Liver (tissue), 8 donors: ENCODE measurements at regions not wholly inside any gene's neighbourhood (a gene's known extent, or its start where the extent isn't known, plus 50 kb on each side); places are given as distances from the start of the nearest gene placed in this dataset.

Experiments
- DNase-seq: peaks from one replicate; pipeline ENCODE4 v3.0.0-alpha.2; 2017; ENCODE audit warnings: low spot score
- H3K27ac ChIP-seq, 2 donors: one replicate each; pipeline ENCODE4 v1.7.0; 2013; ENCODE audit warnings: inconsistent platforms in 2 of 2, low read length in 2 of 2, control low read depth in 1 of 2, low read depth in 1 of 2, mild to moderate bottlenecking in 1 of 2
- H3K27me3 ChIP-seq, 4 donors: one replicate each; pipeline versions ENCODE4 v1.6.1 to v1.7.0; 2013; ENCODE audit warnings: low read length in 3 of 4, inconsistent platforms in 1 of 4, mild to moderate bottlenecking in 1 of 4, moderate library complexity in 1 of 4; ENCODE audit not compliant: control insufficient read depth in 4 of 4, insufficient read depth in 4 of 4
- H3K36me3 ChIP-seq, 4 donors: one replicate each; pipeline versions ENCODE4 v1.6.1 to v1.7.0; 2013; ENCODE audit warnings: low read length in 3 of 4, mild to moderate bottlenecking in 3 of 4, low read depth in 1 of 4, moderate library complexity in 1 of 4; ENCODE audit not compliant: control insufficient read depth in 4 of 4, insufficient read depth in 3 of 4
- H3K4me1 ChIP-seq, 4 donors: one replicate each; pipeline versions ENCODE4 v1.6.1 to v1.7.0; 2013; ENCODE audit warnings: low read length in 3 of 4, mild to moderate bottlenecking in 3 of 4, moderate library complexity in 1 of 4; ENCODE audit not compliant: control insufficient read depth in 4 of 4, insufficient read depth in 4 of 4
- H3K4me3 ChIP-seq, 3 donors: one replicate each; pipeline versions ENCODE4 v1.6.1 to v1.7.0; 2013; ENCODE audit warnings: low read length in 3 of 3, control low read depth in 1 of 3, low read depth in 1 of 3, mild to moderate bottlenecking in 1 of 3
- H3K9ac ChIP-seq, 2 donors: one replicate each; pipeline ENCODE4 v1.7.0; 2013; ENCODE audit warnings: low read length in 2 of 2, mild to moderate bottlenecking in 2 of 2, moderate library complexity in 2 of 2, control low read depth in 1 of 2, low read depth in 1 of 2
- H3K9me3 ChIP-seq, 4 donors: one replicate each; pipeline versions ENCODE4 v1.6.1 to v1.7.0; 2013; ENCODE audit warnings: low read length in 3 of 4; ENCODE audit not compliant: control insufficient read depth in 4 of 4
- CTCF ChIP-seq: fragments of 150-350 bp; IDR thresholded peaks from 2 replicates; pipeline ENCODE4 v1.5.1; 2017; ENCODE audit warnings: improper control_type of control experiment, low read depth, low read length; ENCODE audit not compliant: missing input control
- EGR1 ChIP-seq, 2 donors: IDR thresholded peaks; 2 replicates each; pipeline ENCODE4 v1.6.1; 2016 to 2018; ENCODE audit warnings: antibody characterized with exemption in 2 of 2, low read depth in 2 of 2
- FOXA2 ChIP-seq: IDR thresholded peaks from 2 replicates; pipeline ENCODE4 v1.6.1; 2016; ENCODE audit warnings: antibody characterized with exemption
- GABPA ChIP-seq, 2 donors: IDR thresholded peaks in 1 of 2; conservative IDR thresholded peaks in 1 of 2; 2 replicates each; pipeline ENCODE4 v1.6.1; 2016; ENCODE audit warnings: antibody characterized with exemption in 2 of 2, mild to moderate bottlenecking in 1 of 2, moderate library complexity in 1 of 2
- HNF4G ChIP-seq: IDR thresholded peaks from 2 replicates; pipeline ENCODE4 v1.6.1; 2016; ENCODE audit warnings: antibody characterized with exemption
- RXRA ChIP-seq, 2 donors: IDR thresholded peaks; 2 replicates each; pipeline ENCODE4 v1.6.1; 2017 to 2018; ENCODE audit warnings: antibody characterized with exemption in 2 of 2, mild to moderate bottlenecking in 1 of 2
- TAF1 ChIP-seq: conservative IDR thresholded peaks from 2 replicates; pipeline ENCODE4 v1.6.1; 2016; ENCODE audit warnings: antibody characterized with exemption, mild to moderate bottlenecking
- ZBTB33 ChIP-seq: IDR thresholded peaks from 2 replicates; pipeline ENCODE4 v1.6.1; 2016; ENCODE audit warnings: antibody characterized with exemption
- WGBS: extraction: QIAGEN DNeasy Blood & Tissue Kit; methylation state at CpG from one replicate; pipeline ENCODE4 v1.1.7; 2013; 5-methylcytosine and 5-hydroxymethylcytosine counted together
- donor health status: healthy.
- donor health status: healthy.
- donor health status: healthy.
- donor health status: healthy.
- donor health status: healthy.

DNA sequence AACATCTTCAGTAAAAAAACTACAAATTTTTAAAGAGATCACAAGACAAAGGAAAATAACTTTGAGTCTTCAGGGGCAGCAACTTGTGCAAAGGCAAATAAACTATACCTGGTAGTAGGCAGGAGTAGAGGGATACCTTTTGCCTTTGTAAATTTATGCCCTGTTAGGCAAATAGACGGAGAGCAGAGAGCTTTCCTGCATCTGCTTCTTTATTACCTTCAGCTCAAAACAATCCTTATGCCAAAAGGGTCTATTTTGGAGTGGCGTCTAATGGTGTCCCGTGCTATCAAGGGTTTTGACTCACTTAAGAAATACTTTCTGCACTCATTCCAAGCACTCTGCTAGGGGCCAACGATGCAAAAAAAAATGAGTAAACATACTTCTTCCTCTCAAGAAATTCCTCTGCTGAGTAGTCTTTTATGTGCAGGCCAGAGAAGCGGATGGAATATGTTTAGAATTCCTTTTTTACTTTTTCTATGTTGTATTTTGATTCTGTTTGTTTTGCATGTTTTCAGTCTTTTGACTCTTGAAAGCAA is 131.9 kb downstream of the ANXA5 start (continued):
- TF ChIP-seq ZBTB33 (no peak), RXRA (IDR thresholded peaks at IDR 0.05) (no peak), GABPA (IDR thresholded peaks at IDR 0.05 in 1 of 2, conservative IDR thresholded peaks at IDR 0.05 in 1 of 2) (no peak), HNF4G (no peak)

- no peak for TF ChIP-seq HNF4G
- Histone ChIP-seq H3K4me3 (no peak overlapping the region), H3K9me3 (no peaks in the 10 kb centered on the region), H3K36me3 (no peaks in the 10 kb centered on the region), H3K27me3 (peaks cover 0 to 1% (median 0%) of the 10 kb centered on the region in 4 donors), H3K9ac (no peak overlapping the region), H3K4me1 (no peaks in the 10 kb centered on the region), H3K27ac (no peak overlapping the region)
- no peak for DNase-seq
- WGBS: 78% methylated on average over 2 of the region's 2 CpGs
Observed at GRCh38 chr4:121562811-121563210, 134.0 kb downstream of the ANXA5 start.

GRCh38 chr4:121555315-121556107 is 141.3 kb downstream of the ANXA5 start:
- H3K36me3 ChIP-seq: no peaks in the 10 kb centered on the region
- no peak overlapping the region for H3K27ac ChIP-seq
- no peaks in the 10 kb centered on the region for H3K9me3 ChIP-seq
- no peaks in the 10 kb centered on the region for H3K27me3 ChIP-seq
- no peak for DNase-seq
- TF ChIP-seq TAF1 (no peak), FOXA2 (no peak), ZBTB33 (no peak), CTCF (no peak)
- H3K9ac ChIP-seq: no peak overlapping the region
- no peak overlapping the region for H3K4me3 ChIP-seq
- H3K4me1 ChIP-seq: no peaks in the 10 kb centered on the region
- 51% methylated on average over 4 of the region's 4 CpGs for WGBS

- Histone ChIP-seq H3K27me3 (no peaks in the 10 kb centered on the region), H3K9me3 (no peaks in the 10 kb centered on the region), H3K9ac (no peak overlapping the region), H3K4me3 (no peak overlapping the region), H3K27ac (no peak overlapping the region), H3K4me1 (no peaks in the 10 kb centered on the region), H3K36me3 (no peaks in the 10 kb centered on the region)
- 68% methylated on average over 4 of the region's 4 CpGs for WGBS
- TF ChIP-seq EGR1 (IDR thresholded peaks at IDR 0.05; ENCODE audit: low read depth in 2 of 2): no peak
- DNase-seq: no peak
Observed at GRCh38 chr4:121554382-121554781, 142.4 kb downstream of the ANXA5 start.
